Stimulated activated CD8-positive, alpha-beta memory T cell treated with anti-CD3 and anti-CD28 coated beads, Interleukin-4, amount 100 ng/mL, for 48 hours (primary cell): ENCODE measurements at regions not wholly inside any gene's neighbourhood (a gene's known extent, or its start where the extent isn't known, plus 50 kb on each side); places are given as distances from the start of the nearest gene placed in this dataset.
A peak's percentile ranks its signal among the peaks of the same experiment; 100 is the strongest.

Experiments
- DNase-seq: peaks from one replicate; pipeline ENCODE4 v3.0.0-alpha.2; 2020

- DNase-seq: no peak
Measured at GRCh38 chr4:53805291-53805690, 214.0 kb upstream of the LNX1 start.

GRCh38 chr4:53804719-53805118 is 213.4 kb upstream of the LNX1 start:
- peak; percentile 41 for DNase-seq

- DNase-seq: no peak
Measured at GRCh38 chr4:53802500-53802899, 211.2 kb upstream of the LNX1 start.

GRCh38 chr4:53801373-53801772 is 210.1 kb upstream of the LNX1 start:
- no peak for DNase-seq

GRCh38 chr4:53800741-53801140 is 209.5 kb upstream of the LNX1 start:
- DNase-seq: no peak

GRCh38 chr4:53793096-53793495 is 201.8 kb upstream of the LNX1 start:
- DNase-seq: no peak

- DNase-seq: no peak
Measured at GRCh38 chr4:53790286-53790685, 199.0 kb upstream of the LNX1 start.

- DNase-seq: no peak
Measured at GRCh38 chr4:53788621-53789020, 197.3 kb upstream of the LNX1 start.

- no peak for DNase-seq
Measured at GRCh38 chr4:53788011-53788410, 196.7 kb upstream of the LNX1 start.

GRCh38 chr4:53786632-53787031 is 195.3 kb upstream of the LNX1 start:
- no peak for DNase-seq

GRCh38 chr4:53785996-53786395 is 194.7 kb upstream of the LNX1 start:
- DNase-seq: no peak

- DNase-seq: no peak
Measured at GRCh38 chr4:53784112-53784511, 192.8 kb upstream of the LNX1 start.

- DNase-seq: no peak
Measured at GRCh38 chr4:53783208-53783859, 192.0 kb upstream of the LNX1 start.

GRCh38 chr4:53782458-53782845 is 191.2 kb upstream of the LNX1 start:
- DNase-seq: no peak

GRCh38 chr4:53781629-53782457 is 190.6 kb upstream of the LNX1 start:
- DNase-seq: no peak

GRCh38 chr4:53780736-53781400 is 189.6 kb upstream of the LNX1 start:
- no peak for DNase-seq

GRCh38 chr4:53779025-53779424 is 187.7 kb upstream of the LNX1 start:
- no peak for DNase-seq

- no peak for DNase-seq
Measured at GRCh38 chr4:53778155-53778554, 186.9 kb upstream of the LNX1 start.

GRCh38 chr4:53777244-53777984 is 186.1 kb upstream of the LNX1 start:
- DNase-seq: no peak

GRCh38 chr4:53776141-53776540 is 184.9 kb upstream of the LNX1 start:
- DNase-seq: no peak

- DNase-seq: no peak
Measured at GRCh38 chr4:53775381-53775780, 184.1 kb upstream of the LNX1 start.

GRCh38 chr4:53771326-53771725 is 180.0 kb upstream of the LNX1 start:
- no peak for DNase-seq

GRCh38 chr4:53767482-53767881 is 176.2 kb upstream of the LNX1 start:
- no peak for DNase-seq
